GM21576 (cell line): ENCODE measurements at regions not wholly inside any gene's neighbourhood (a gene's known extent, or its start where the extent isn't known, plus 50 kb on each side); places are given as distances from the start of the nearest gene placed in this dataset.

Source experiments
- ATAC-seq: cut with Tn5 transposase; IDR thresholded peaks from one replicate; pipeline ENCODE4 v1.9.1; 2021; ENCODE audit warnings: mild to moderate bottlenecking, moderate library complexity; ENCODE audit not compliant: unreplicated experiment

DNA sequence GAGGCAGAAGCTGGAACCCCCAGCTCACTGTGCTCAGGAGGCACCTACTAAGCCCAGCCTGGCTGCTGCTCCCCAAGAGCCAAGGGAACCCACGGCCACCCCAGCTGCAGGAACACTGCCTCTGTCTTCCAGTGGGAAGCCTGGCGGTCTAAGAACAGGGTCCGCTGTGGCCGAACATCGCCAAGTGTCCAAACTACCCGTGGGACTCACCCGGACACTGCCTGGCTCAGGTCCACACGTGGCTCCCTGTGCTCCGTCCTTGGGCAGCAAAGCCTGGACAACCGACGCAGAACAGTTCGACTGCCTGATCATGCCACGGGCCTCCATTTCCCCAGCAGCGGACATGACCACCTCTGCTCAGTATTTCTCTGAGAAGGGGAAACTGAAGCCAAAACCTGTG lies 747.0 kb downstream of the BRD1 start:
- ATAC-seq = no peak

GRCh38 chr22:49079743-49080500 lies 747.8 kb downstream of the BRD1 start:
- ATAC-seq = no peak

- ATAC-seq = no peak
Observed at GRCh38 chr22:49079027-49079725, 748.5 kb downstream of the BRD1 start.

DNA sequence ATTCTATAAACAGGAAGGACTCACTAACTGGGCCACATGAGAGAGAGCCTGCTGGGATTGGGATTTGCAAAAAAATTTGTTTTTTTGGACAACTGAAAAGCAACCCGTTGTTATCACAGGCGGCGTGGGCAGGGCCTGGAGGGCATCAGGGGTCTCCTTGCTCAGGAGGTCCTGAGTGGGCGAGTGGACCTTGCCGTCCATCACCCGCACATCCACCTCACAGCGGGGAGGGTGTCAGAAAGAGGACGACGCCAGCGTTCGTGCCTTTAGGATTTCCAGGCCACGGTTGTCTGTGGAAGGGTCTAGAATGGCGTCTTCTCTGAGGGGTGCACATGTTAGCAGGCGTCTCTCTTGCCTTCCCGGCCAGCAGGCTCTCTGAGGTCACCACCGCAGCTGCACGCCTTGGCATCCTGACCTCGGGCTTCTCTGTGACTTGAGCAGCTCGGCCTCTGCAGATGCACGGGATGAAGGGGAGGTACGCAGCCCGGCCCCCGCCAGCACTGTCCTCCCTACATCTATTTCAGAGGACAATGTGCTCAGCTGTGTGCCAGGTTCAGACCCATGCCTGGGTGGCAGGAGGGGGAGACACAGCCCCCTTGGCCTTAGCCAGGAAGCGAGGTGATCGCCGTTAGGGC lies 749.5 kb downstream of the BRD1 start:
- ATAC-seq = no peak

- no peak for ATAC-seq
Observed at GRCh38 chr22:49077586-49077985, 750.1 kb downstream of the BRD1 start.

- ATAC-seq = no peak
Observed at GRCh38 chr22:49077036-49077393, 750.7 kb downstream of the BRD1 start.

DNA sequence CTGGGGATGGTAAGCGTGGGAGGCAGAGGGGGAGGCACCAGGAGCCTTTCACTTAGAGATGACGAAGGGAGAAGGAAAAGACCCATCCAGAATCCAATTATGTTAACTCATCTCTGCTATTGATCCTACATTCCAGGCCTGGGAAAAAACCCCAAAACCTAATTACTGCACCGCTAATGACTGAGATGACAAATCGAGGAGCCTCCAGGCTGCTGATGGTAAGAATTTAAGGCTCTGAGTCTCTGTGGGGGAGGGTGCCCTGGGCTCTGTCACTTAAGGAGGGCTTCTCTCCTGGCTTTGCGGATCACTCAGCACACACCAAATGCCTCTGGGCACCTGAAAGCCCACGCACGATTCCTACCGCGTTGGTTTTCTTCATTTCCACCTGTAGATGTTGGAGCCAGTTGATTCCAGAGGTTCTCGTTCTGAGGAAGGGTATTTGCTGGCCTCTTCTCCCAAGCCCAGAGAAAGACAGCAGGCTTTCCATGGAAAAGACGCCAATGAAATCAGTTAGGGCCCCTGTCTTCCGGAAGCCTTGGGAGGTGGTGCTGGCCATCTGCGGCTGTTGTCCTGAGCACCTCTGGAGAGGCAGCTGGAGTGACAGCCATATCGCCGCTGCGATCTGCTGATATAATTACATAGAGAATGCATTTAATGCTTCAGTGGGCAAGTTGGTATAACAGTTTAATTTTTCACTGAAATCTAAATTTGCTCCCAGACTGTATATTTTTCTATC lies 751.2 kb downstream of the BRD1 start:
- no peak for ATAC-seq

DNA sequence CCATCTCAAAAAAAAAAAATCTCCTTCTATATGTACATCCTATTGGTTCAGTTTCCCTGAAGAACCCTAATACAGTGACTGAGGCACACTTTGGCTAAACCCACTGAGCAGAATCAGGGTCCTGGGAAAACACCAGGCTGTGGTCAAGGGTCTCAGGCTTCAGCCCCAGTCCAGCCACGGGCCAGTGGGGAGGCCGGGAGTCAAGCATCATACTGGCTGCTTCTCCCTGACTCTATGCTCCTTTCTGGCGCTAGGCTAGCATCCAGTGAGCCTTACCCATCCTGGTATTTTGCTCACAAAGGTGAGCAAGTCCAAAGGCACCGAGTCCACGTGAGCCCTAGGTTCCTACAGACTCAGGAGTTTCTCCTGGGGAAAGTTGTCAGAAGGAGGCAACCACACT lies 752.5 kb downstream of the BRD1 start:
- ATAC-seq = no peak

DNA sequence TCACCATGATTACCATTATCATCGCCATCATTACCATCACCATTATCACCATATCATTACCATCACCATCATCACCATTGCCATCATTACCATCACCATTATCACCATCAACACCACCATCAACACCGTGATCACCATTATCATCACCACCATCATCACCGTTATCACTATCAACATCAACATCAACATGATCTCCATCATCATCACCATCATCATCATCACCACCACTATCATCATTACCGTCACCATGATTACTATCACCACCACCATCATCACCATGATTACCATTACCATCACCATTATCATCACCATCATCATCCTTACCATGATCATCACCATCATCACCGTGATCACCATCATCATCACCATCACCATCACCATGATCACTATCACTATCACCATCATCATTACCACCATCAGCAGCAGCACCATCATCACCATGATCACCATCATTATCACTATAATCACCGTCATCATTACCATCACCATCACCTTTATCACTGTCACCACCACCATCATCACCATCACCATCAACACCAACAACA lies 753.7 kb downstream of the BRD1 start:
- ATAC-seq = no peak

DNA sequence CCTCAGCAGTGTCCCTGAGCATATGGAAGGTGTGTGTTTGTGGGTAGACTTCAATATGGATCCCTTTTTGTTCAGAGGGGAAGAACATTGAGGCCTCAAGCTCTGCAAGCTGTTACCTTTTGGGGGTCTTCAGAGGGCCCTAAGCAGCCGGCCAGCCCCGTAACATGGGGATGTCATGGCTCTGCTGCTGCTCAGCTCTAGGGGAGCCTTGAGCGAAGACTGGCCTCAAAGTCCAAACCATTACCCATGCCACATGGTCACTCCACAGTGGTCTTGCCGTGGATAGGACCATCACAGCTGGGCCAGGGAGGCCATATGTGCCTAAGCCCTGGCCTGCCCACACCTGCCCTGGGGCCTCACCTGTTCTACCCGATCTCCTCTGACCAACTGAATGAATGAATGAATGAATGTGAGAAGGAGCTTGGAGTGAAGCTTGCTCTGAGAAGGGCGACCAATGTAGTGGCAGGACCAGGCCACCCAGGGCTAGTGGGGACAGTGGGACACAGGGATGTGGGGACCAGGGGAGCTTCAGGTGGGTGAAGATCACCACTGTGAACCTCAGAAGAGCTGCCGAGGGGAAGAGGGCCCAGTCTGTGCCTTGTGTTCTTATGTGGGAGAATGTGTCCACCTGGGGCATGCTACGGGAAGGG lies 754.6 kb downstream of the BRD1 start:
- no peak for ATAC-seq

GRCh38 chr22:49070501-49070900 lies 757.2 kb downstream of the BRD1 start:
- ATAC-seq = no peak

DNA sequence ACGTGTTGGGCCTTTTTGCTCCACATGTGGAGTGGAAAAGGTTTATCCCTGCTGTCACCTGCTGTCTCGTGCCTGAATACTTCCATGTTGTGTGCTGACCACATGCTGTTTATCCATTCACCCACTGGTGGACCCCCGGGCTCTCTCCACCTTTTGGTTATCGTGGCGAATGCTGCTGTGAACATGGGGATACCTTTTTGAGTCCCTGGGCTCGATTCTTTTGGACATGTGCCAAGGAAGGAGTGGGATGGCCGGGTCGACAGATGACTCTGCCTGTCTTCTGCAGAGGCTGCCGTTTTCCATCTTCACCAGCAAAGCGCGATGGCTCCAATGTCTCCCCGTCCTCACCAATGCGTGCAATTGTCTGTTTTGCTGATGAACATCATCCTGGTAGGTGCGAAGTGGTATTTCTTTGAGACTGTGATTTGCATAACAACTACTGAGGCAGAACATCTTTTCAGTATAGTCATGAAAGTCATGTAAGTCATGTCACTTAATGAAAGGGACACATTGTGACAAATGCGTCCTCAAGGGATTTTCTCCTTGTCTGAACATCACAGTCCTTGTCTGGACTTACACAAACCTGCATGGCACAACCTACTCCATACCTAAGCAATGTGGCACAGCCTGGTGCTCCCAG lies 758.7 kb downstream of the BRD1 start:
- ATAC-seq = no peak

DNA sequence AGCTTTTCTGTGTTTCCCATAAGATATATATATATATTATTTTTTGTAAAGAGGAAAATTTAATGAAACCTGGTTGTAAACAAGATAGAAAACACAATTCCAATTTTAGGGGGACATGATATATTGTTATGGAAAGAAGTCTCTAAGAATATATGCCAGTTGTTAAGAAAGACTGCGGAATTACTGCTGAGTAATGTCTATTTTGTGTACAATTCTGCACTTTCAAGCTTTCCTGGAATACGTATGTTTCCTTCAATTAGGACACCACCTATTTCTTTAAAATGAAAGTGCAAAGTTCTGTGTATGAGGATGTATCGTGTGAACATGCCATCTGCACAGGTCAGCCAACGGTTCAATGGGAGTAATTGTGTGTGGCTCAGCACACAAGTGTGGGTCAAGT lies 760.2 kb downstream of the BRD1 start:
- ATAC-seq = no peak

- no peak for ATAC-seq
Observed at GRCh38 chr22:49066619-49067018, 761.1 kb downstream of the BRD1 start.

DNA sequence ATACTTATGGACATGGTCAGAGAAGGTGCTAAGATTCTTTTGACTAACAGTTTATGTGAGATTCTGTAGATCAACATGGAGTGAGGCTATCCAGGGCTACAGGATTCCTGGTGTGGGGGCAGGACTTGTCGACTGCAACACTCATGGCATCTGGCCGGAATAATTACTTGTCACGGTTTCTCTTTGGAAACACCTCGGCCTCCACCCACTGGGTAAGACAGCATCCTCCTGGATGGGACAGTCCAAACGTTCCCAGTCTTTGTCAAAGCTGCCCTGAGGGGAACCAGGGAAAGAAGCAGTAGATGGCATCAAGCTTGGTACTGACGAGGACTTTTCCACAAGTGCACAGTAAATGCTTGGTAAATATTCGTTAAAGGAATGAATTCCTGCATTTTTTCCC lies 762.8 kb downstream of the BRD1 start:
- ATAC-seq = no peak

- ATAC-seq = no peak
Observed at GRCh38 chr22:49063545-49063890, 764.2 kb downstream of the BRD1 start.

- no peak for ATAC-seq
Observed at GRCh38 chr22:49062802-49063544, 764.7 kb downstream of the BRD1 start.

DNA sequence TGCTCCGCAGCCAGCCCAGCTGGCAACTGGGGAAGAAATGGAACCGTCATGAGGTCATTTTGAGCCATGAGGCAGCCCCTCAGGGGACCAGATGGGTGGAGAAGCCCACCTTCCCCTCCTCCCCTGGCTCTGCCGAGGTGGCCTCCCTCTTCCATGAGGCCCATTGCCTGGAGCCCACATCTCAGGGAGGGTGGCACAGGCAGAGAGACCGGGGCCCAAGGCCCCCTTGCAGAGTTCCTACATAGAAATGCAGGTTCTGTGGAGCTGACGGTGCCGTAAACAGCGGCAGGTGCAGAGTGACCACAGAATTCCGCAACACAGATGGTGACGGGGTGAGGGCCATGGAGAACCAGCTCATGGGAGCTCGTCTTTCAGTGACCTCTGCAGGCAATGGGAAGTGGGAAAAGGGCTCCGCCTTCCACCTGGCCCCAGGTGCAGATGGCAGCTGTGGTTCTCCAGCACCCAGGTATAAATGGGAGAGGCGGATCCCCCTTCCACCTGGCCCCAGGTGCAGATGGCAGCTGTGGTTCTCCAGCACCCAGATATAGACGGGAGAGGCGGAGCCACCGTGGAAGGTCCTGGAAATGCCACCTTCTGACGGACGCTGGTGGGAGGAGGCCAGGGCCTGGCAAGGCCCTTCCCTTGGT lies 765.4 kb downstream of the BRD1 start:
- no peak for ATAC-seq

- no peak for ATAC-seq
Observed at GRCh38 chr22:49057910-49058309, 769.8 kb downstream of the BRD1 start.
